ENCODE measurements at regions not wholly inside any gene's neighbourhood (a gene's known extent, or its start where the extent isn't known, plus 50 kb on each side); places are given as distances from the start of the nearest gene placed in this dataset.

DNA sequence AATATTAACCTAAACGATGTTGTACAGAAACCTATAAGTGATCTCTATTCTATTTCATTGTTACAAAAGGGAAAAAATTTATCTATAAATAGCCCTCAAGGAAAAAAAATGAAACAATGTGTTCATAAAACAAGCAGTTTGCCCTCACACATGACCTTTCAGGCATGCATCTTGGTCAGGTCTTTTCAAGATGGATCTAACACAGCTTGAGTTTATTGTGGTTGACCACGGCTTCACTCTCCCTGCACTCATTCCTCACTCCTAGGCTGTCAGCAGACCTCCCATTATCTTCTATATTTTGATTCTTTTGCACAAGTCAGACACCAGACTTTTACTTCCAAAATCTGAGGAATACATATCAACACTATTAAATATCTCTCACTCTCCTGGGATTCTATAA, 544.3 kb downstream of the KCNT2 start:
- peaks cover 7% of the 10 kb centered on the region for H3K4me1 Mint-ChIP-seq (ENCODE audit: insufficient read depth, unreplicated experiment)
- CTCF ChIA-PET = interaction anchor here (0.8 kb wide), 1 partner anchor 13 kb away, joined by 3 read pairs; no protein-coding TSS in a partner anchor

GRCh38 chr1:196063294-196063693, 544.9 kb downstream of the KCNT2 start:
- Mint-ChIP-seq H3K4me1 (ENCODE audit: insufficient read depth, unreplicated experiment) (peaks cover 7% of the 10 kb centered on the region), H3K27me3 (ENCODE audit: insufficient read depth, unreplicated experiment) (no peaks in the 10 kb centered on the region), H3K4me3 (ENCODE audit: unreplicated experiment) (no peak overlapping the region), H3K36me3 (ENCODE audit: insufficient read depth, unreplicated experiment) (no peaks in the 10 kb centered on the region), H3K9me3 (ENCODE audit: unreplicated experiment) (peaks cover 7% of the 10 kb centered on the region), H3K27ac (ENCODE audit: low read depth, unreplicated experiment) (no peak overlapping the region)
- CTCF ChIA-PET = interaction anchor here (0.6 kb wide), 2 partner anchors 10 to 246 kb away, joined by 3 to 7 read pairs; no protein-coding TSS in a partner anchor
- TF ChIP-seq, protein P1, sequence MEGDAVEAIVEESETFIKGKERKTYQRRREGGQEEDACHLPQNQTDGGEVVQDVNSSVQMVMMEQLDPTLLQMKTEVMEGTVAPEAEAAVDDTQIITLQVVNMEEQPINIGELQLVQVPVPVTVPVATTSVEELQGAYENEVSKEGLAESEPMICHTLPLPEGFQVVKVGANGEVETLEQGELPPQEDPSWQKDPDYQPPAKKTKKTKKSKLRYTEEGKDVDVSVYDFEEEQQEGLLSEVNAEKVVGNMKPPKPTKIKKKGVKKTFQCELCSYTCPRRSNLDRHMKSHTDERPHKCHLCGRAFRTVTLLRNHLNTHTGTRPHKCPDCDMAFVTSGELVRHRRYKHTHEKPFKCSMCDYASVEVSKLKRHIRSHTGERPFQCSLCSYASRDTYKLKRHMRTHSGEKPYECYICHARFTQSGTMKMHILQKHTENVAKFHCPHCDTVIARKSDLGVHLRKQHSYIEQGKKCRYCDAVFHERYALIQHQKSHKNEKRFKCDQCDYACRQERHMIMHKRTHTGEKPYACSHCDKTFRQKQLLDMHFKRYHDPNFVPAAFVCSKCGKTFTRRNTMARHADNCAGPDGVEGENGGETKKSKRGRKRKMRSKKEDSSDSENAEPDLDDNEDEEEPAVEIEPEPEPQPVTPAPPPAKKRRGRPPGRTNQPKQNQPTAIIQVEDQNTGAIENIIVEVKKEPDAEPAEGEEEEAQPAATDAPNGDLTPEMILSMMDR (IDR thresholded peaks at IDR 0.05; ENCODE audit: unreplicated experiment) = no peak
- intact Hi-C loops (cut with micrococcal nuclease) = loop anchor here (2.0 kb wide), 1 partner anchor 16 kb away; no protein-coding TSS in a partner anchor
- POLR2A ChIA-PET = interaction anchor here (0.7 to 1.2 kb wide), 4 partner anchors 9 to 1960 kb away, joined by 3 to 4 read pairs (median 3); no protein-coding TSS in a partner anchor
- no TSS peak for BruUV-seq (replicated peaks)
- DNase-seq (ENCODE audit: unreplicated experiment) = peak; percentile 78

More for the DNA sequence above, 544.3 kb downstream of the KCNT2 start:
- POLR2A ChIA-PET = interaction anchor here (0.7 to 1.2 kb wide), 2 partner anchors 65 to 1961 kb away, joined by 3 to 4 read pairs; no protein-coding TSS in a partner anchor
- no peak for DNase-seq (ENCODE audit: unreplicated experiment)
- intact Hi-C loops (cut with micrococcal nuclease) = loop anchor here (2.0 kb wide), 1 partner anchor 15 kb away; no protein-coding TSS in a partner anchor
- Mint-ChIP-seq H3K4me3 (ENCODE audit: unreplicated experiment) (no peak overlapping the region), H3K36me3 (ENCODE audit: insufficient read depth, unreplicated experiment) (no peaks in the 10 kb centered on the region), H3K9me3 (ENCODE audit: unreplicated experiment) (peaks cover 7% of the 10 kb centered on the region), H3K27me3 (ENCODE audit: insufficient read depth, unreplicated experiment) (no peaks in the 10 kb centered on the region), H3K27ac (ENCODE audit: low read depth, unreplicated experiment) (peak overlapping the region; percentile 74)
- TF ChIP-seq, protein P1 (IDR thresholded peaks at IDR 0.05; ENCODE audit: unreplicated experiment) = no peak
- no TSS peak for BruUV-seq (replicated peaks)

DNA sequence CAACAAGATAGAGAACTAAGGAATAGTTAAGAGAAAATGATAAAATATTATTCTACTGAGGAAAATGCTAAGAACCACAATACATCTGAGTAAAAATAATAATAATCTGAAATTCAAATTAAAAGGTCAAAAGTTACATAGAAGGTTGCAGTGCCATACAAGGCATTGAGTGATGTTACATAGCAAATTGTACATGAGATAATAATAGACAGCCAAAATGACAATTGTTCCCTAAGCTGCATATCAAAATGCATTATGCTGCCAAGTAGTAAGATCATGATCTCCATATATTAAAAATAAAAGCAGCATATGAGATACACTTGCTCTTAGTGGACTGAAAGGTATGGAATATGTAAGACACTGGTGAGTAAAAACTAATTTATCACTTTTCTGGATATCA, 547.7 kb downstream of the KCNT2 start:
- Mint-ChIP-seq H3K27ac (ENCODE audit: low read depth, unreplicated experiment) (no peak overlapping the region), H3K27me3 (ENCODE audit: insufficient read depth, unreplicated experiment) (no peaks in the 10 kb centered on the region), H3K4me1 (ENCODE audit: insufficient read depth, unreplicated experiment) (peaks cover 7% of the 10 kb centered on the region), H3K9me3 (ENCODE audit: unreplicated experiment) (no peaks in the 10 kb centered on the region), H3K36me3 (ENCODE audit: insufficient read depth, unreplicated experiment) (no peaks in the 10 kb centered on the region), H3K4me3 (ENCODE audit: unreplicated experiment) (no peak overlapping the region)
- TF ChIP-seq, protein P1 (IDR thresholded peaks at IDR 0.05; ENCODE audit: unreplicated experiment) = no peak
- ChIA-PET CTCF (interaction anchor here (0.6 kb wide), 1 partner anchor 31 kb away, joined by 3 read pairs; no protein-coding TSS in a partner anchor), POLR2A (no interaction called here)
- BruUV-seq (replicated peaks) = no TSS peak
- no peak for DNase-seq (ENCODE audit: unreplicated experiment)
- intact Hi-C loops (cut with micrococcal nuclease) = no loop called here

GRCh38 chr1:196059210-196059609, 549.0 kb downstream of the KCNT2 start:
- POLR2A ChIA-PET = no interaction called here
- peak; percentile 14 for DNase-seq (ENCODE audit: unreplicated experiment)

More at GRCh38 chr1:196059210-196059609, 549.0 kb downstream of the KCNT2 start:
- Mint-ChIP-seq H3K9me3 (ENCODE audit: unreplicated experiment) (no peaks in the 10 kb centered on the region), H3K27me3 (ENCODE audit: insufficient read depth, unreplicated experiment) (no peaks in the 10 kb centered on the region), H3K4me3 (ENCODE audit: unreplicated experiment) (no peak overlapping the region), H3K36me3 (ENCODE audit: insufficient read depth, unreplicated experiment) (no peaks in the 10 kb centered on the region), H3K27ac (ENCODE audit: low read depth, unreplicated experiment) (no peak overlapping the region), H3K4me1 (ENCODE audit: insufficient read depth, unreplicated experiment) (peaks cover 4% of the 10 kb centered on the region)
- TF ChIP-seq, protein P1 (IDR thresholded peaks at IDR 0.05; ENCODE audit: unreplicated experiment) = no peak
- CTCF ChIA-PET = interaction anchor here (1.0 to 1.3 kb wide), 3 partner anchors 34 to 258 kb away, joined by 3 read pairs; no protein-coding TSS in a partner anchor
- intact Hi-C loops (cut with micrococcal nuclease) = no loop called here
- no TSS peak for BruUV-seq (replicated peaks)
